Mesenchymal stem cell (in vitro differentiated cells and primary cell): ENCODE measurements at regions not wholly inside any gene's neighbourhood (a gene's known extent, or its start where the extent isn't known, plus 50 kb on each side); places are given as distances from the start of the nearest gene placed in this dataset.

Experiments used
- DNase-seq: peaks from one replicate; pipeline ENCODE4 v3.0.0-alpha.2; 2013
- H2AFZ ChIP-seq: one replicate; pipeline ENCODE4 v1.6.1; 2013; ENCODE audit warnings: low read depth, mild to moderate bottlenecking, control low read depth, inconsistent platforms, low read length, moderate library complexity
- H2AK5ac ChIP-seq: 2 replicates; pipeline ENCODE4 v1.6.1; 2013; ENCODE audit warnings: low read length, moderate library complexity, mild to moderate bottlenecking, inconsistent platforms; ENCODE audit not compliant: severe bottlenecking
- H2BK120ac ChIP-seq: one replicate; pipeline ENCODE4 v1.6.1; 2013; ENCODE audit warnings: low read depth, mild to moderate bottlenecking, inconsistent platforms, low read length, moderate library complexity
- H2BK12ac ChIP-seq, 2 experiments: one replicate each; pipeline ENCODE4 v1.6.1; 2013; ENCODE audit warnings: inconsistent platforms in 2 of 2, low read length in 2 of 2, mild to moderate bottlenecking in 2 of 2, moderate library complexity in 2 of 2, control low read depth in 1 of 2
- H2BK15ac ChIP-seq: one replicate; pipeline ENCODE4 v1.6.1; 2013; ENCODE audit warnings: mild to moderate bottlenecking, low read depth, inconsistent platforms; ENCODE audit not compliant: poor library complexity, severe bottlenecking
- H2BK5ac ChIP-seq: 2 replicates; pipeline ENCODE4 v1.6.1; 2013; ENCODE audit warnings: low read depth, mild to moderate bottlenecking, low read length, control low read depth, inconsistent platforms; ENCODE audit not compliant: poor library complexity, severe bottlenecking
- H3K14ac ChIP-seq, 2 experiments: one replicate each; pipeline ENCODE4 v1.6.1; 2013; ENCODE audit warnings: inconsistent platforms in 2 of 2, low read length in 2 of 2, control low read depth in 1 of 2, mild to moderate bottlenecking in 1 of 2, moderate library complexity in 1 of 2
- H3K18ac ChIP-seq, 2 experiments: one replicate each; pipeline ENCODE4 v1.6.1; 2013; ENCODE audit warnings: inconsistent platforms in 2 of 2, low read length in 2 of 2, control low read depth in 1 of 2, low read depth in 1 of 2, mild to moderate bottlenecking in 1 of 2
- H3K23ac ChIP-seq, 2 experiments: one replicate each; pipeline ENCODE4 v1.6.1; 2013; ENCODE audit warnings: inconsistent platforms in 2 of 2, low read length in 2 of 2, mild to moderate bottlenecking in 2 of 2, moderate library complexity in 2 of 2, control low read depth in 1 of 2
- H3K27ac ChIP-seq: 2 replicates; pipeline ENCODE4 v1.5.1; 2013; ENCODE audit warnings: mild to moderate bottlenecking, moderate library complexity, low read length, control low read depth, inconsistent platforms; ENCODE audit not compliant: poor library complexity, severe bottlenecking
- H3K27me3 ChIP-seq, 2 experiments: 2 replicates each; pipeline versions ENCODE4 v1.6.1 to v1.7.0; 2013; ENCODE audit warnings: low read length in 2 of 2, mild to moderate bottlenecking in 2 of 2, moderate library complexity in 2 of 2, control low read depth in 1 of 2, inconsistent platforms in 1 of 2; ENCODE audit not compliant: control insufficient read depth in 1 of 2, insufficient read depth in 1 of 2
- H3K36me3 ChIP-seq, 2 experiments: 2 replicates each; pipeline versions ENCODE4 v1.6.1 to v1.7.0; 2013; ENCODE audit warnings: low read length in 2 of 2, control low read depth in 1 of 2, inconsistent platforms in 1 of 2, low read depth in 1 of 2, mild to moderate bottlenecking in 1 of 2; ENCODE audit not compliant: insufficient read depth in 2 of 2, control insufficient read depth in 1 of 2
- H3K4ac ChIP-seq, 2 experiments: one replicate each; pipeline ENCODE4 v1.6.1; 2013; ENCODE audit warnings: inconsistent platforms in 2 of 2, low read length in 2 of 2, mild to moderate bottlenecking in 2 of 2, moderate library complexity in 2 of 2, control low read depth in 1 of 2, low read depth in 1 of 2
- H3K4me1 ChIP-seq: 2 replicates; pipeline ENCODE4 v1.6.1; 2013; ENCODE audit warnings: low read depth, low read length, control low read depth; ENCODE audit not compliant: control insufficient read depth, insufficient read depth
- H3K4me2 ChIP-seq: 2 replicates; pipeline ENCODE4 v1.6.1; 2013; ENCODE audit warnings: low read length, mild to moderate bottlenecking, inconsistent platforms; ENCODE audit not compliant: poor library complexity, severe bottlenecking
- H3K4me3 ChIP-seq, 2 experiments: 2 replicates each; pipeline versions ENCODE4 v1.5.1 to v1.7.0; 2013; ENCODE audit warnings: low read length in 2 of 2, mild to moderate bottlenecking in 2 of 2, control low read depth in 1 of 2, low read depth in 1 of 2; ENCODE audit not compliant: insufficient read depth in 1 of 2
- H3K79me1 ChIP-seq: replicated peaks from 2 replicates; pipeline ENCODE4 v1.6.1; 2013; ENCODE audit warnings: mild to moderate bottlenecking, control low read depth, low read length, inconsistent platforms; ENCODE audit not compliant: poor library complexity, severe bottlenecking
- H3K9ac ChIP-seq: 2 replicates; pipeline ENCODE4 v1.7.0; 2013; ENCODE audit warnings: mild to moderate bottlenecking, low read length, moderate library complexity
- H3K9me3 ChIP-seq: 2 replicates; pipeline ENCODE4 v1.7.0; 2013; ENCODE audit warnings: mild to moderate bottlenecking, low read length; ENCODE audit not compliant: control insufficient read depth
- H4K8ac ChIP-seq: one replicate; pipeline ENCODE4 v1.6.1; 2013; ENCODE audit warnings: inconsistent platforms, mild to moderate bottlenecking, low read length, moderate library complexity
- H4K91ac ChIP-seq: one replicate; pipeline ENCODE4 v1.6.1; 2013; ENCODE audit warnings: mild to moderate bottlenecking, low read length, inconsistent platforms
- WGBS: methylation state at CpG from one replicate; pipeline ENCODE4 v1.1.7; 2013; ENCODE audit warnings: mixed read lengths; 5-methylcytosine and 5-hydroxymethylcytosine counted together

DNA sequence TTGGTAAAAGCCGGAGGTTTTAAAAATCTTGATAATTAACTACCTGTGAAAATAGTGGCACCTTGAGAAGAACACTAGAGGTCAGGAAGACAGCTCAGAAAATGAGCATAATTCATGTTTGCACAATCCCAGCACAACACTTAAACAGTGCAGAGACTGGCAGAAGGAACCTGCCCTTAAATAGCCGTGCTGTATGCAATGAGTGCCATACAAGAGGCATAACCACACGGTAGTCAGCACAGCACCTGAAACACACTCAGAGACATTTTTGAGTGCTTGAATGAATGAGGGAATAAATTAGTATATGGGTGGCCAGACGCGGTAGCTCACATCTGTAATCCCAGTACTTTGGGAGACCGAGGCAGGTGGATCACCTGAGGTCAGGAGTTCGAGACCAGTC is 164.9 kb downstream of the PAX3 start:
- no peaks in the 10 kb centered on the region for H3K79me1 ChIP-seq
- DNase-seq: no peak
- no peak overlapping the region for H2BK120ac ChIP-seq
- no peak overlapping the region for H2BK5ac ChIP-seq
- no peaks in the 10 kb centered on the region for H3K36me3 ChIP-seq
- H4K8ac ChIP-seq: no peak overlapping the region
- H3K18ac ChIP-seq: no peak overlapping the region
- no peak overlapping the region for H3K23ac ChIP-seq
- no peak overlapping the region for H3K4me2 ChIP-seq
- no peak overlapping the region for H3K4me3 ChIP-seq
- WGBS: 92% methylated on average over 6 of the region's 7 CpGs
- no peak overlapping the region for H3K14ac ChIP-seq
- no peak overlapping the region for H3K27ac ChIP-seq
- H3K4me1 ChIP-seq: no peaks in the 10 kb centered on the region
- no peak overlapping the region for H2BK15ac ChIP-seq
- no peak overlapping the region for H2AK5ac ChIP-seq
- no peak overlapping the region for H4K91ac ChIP-seq
- peaks cover 10% of the 10 kb centered on the region for H3K9me3 ChIP-seq
- no peak overlapping the region for H3K9ac ChIP-seq
- H2BK12ac ChIP-seq: no peak overlapping the region
- H3K27me3 ChIP-seq: no peaks in the 10 kb centered on the region
- H2AFZ ChIP-seq: no peak overlapping the region
- H3K4ac ChIP-seq: no peak overlapping the region

DNA sequence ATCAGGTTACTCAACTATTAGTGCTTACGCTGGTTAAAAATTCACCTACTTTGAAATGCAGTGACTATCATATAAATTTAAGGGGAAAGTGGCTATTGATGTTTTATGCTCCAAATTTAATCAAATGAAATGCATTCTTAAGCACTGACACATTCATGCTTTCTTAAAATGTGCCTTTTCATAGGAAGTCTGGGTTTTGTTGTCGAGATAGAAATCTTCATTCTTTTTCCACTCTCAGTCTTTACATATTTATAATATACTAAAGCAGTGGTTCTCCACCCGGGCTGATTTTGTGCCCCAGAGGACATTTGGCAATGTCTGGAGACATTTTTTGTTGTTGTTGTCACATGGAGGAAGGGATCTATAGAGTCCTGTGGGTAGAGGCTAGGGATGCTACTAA is 167.9 kb downstream of the PAX3 start:
- no peak overlapping the region for H4K91ac ChIP-seq
- H4K8ac ChIP-seq: no peak overlapping the region
- H3K4me3 ChIP-seq: no peak overlapping the region
- H3K36me3 ChIP-seq: no peaks in the 10 kb centered on the region
- H2AK5ac ChIP-seq: no peak overlapping the region
- H3K9me3 ChIP-seq: peaks cover 5% of the 10 kb centered on the region
- no peak overlapping the region for H3K4ac ChIP-seq
- no peak for DNase-seq
- H3K27me3 ChIP-seq: no peaks in the 10 kb centered on the region
- H3K14ac ChIP-seq: no peak overlapping the region
- no peak overlapping the region for H2BK5ac ChIP-seq
- H3K9ac ChIP-seq: no peak overlapping the region
- no peak overlapping the region for H2BK15ac ChIP-seq
- no peak overlapping the region for H3K4me2 ChIP-seq
- no peak overlapping the region for H2BK120ac ChIP-seq
- H2BK12ac ChIP-seq: no peak overlapping the region
- no peak overlapping the region for H3K27ac ChIP-seq
- no peak overlapping the region for H2AFZ ChIP-seq
- H3K18ac ChIP-seq: no peak overlapping the region
- no peaks in the 10 kb centered on the region for H3K4me1 ChIP-seq
- no peak overlapping the region for H3K23ac ChIP-seq
- no CpG with 5 or more reads among the region's 3 CpGs for WGBS
- H3K79me1 ChIP-seq: no peaks in the 10 kb centered on the region

DNA sequence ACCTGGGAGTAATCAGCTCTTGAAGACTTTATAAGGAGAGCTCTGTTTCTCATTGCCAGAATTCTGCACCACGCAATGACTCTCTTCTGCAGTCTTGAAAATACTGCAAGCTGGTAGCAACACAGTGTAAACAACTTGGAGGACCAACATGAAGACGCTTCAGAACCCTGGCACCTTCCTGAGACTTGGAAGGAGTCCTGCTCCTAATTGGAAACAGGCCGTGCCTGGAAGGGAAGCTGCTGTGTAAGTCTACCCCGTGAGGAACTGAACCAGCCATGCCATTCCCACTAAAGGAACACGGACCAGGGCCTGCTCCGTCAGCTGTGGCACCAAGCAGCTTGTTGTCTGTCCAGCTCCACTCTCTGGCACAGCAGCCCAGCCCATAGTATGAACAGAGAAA is 171.1 kb downstream of the PAX3 start:
- no peak overlapping the region for H2BK12ac ChIP-seq
- H3K23ac ChIP-seq: no peak overlapping the region
- no peaks in the 10 kb centered on the region for H3K4me1 ChIP-seq
- H2AFZ ChIP-seq: no peak overlapping the region
- H4K8ac ChIP-seq: no peak overlapping the region
- no peak overlapping the region for H2BK5ac ChIP-seq
- DNase-seq: no peak
- no peak overlapping the region for H3K4ac ChIP-seq
- 89% methylated on average over 6 of the region's 6 CpGs for WGBS
- H2BK120ac ChIP-seq: no peak overlapping the region
- H3K4me3 ChIP-seq: no peak overlapping the region
- no peaks in the 10 kb centered on the region for H3K9me3 ChIP-seq
- H2AK5ac ChIP-seq: no peak overlapping the region
- H3K4me2 ChIP-seq: no peak overlapping the region
- H3K27me3 ChIP-seq: no peaks in the 10 kb centered on the region
- no peaks in the 10 kb centered on the region for H3K79me1 ChIP-seq
- no peak overlapping the region for H4K91ac ChIP-seq
- H3K36me3 ChIP-seq: no peaks in the 10 kb centered on the region
- H3K9ac ChIP-seq: no peak overlapping the region
- H3K18ac ChIP-seq: no peak overlapping the region
- H3K27ac ChIP-seq: no peak overlapping the region
- H2BK15ac ChIP-seq: no peak overlapping the region
- H3K14ac ChIP-seq: no peak overlapping the region

DNA sequence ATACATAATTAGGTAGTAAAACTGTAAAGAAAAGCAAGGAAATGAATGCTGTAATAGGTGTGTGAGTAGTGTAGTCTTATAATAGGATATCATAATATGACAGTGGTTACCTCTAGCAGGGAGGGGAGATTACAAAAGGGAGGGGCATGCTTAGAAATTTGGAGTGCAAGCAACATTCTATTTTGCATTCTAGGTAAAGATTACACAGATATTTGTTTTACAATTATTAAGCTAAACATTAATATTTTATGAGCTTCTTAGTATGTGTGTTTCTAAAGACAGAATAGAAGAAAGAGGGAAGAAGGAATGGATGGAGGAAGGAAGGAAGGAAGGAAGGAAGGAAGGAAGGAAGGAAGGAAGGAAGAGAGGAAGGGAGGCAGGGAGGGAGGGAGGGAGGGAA is 177.9 kb downstream of the PAX3 start:
- H3K27ac ChIP-seq: no peak overlapping the region
- no peaks in the 10 kb centered on the region for H3K79me1 ChIP-seq
- H3K4me1 ChIP-seq: no peaks in the 10 kb centered on the region
- no peak overlapping the region for H3K4me3 ChIP-seq
- H2BK15ac ChIP-seq: no peak overlapping the region
- H2BK120ac ChIP-seq: no peak overlapping the region
- no peaks in the 10 kb centered on the region for H3K9me3 ChIP-seq
- no peak overlapping the region for H4K8ac ChIP-seq
- H3K23ac ChIP-seq: no peak overlapping the region
- no peak overlapping the region for H3K18ac ChIP-seq
- H3K4ac ChIP-seq: no peak overlapping the region
- H3K27me3 ChIP-seq: no peaks in the 10 kb centered on the region
- no peaks in the 10 kb centered on the region for H3K36me3 ChIP-seq
- no peak overlapping the region for H4K91ac ChIP-seq
- H3K9ac ChIP-seq: no peak overlapping the region
- no peak for DNase-seq
- no peak overlapping the region for H2BK12ac ChIP-seq
- no peak overlapping the region for H2AFZ ChIP-seq
- H2BK5ac ChIP-seq: no peak overlapping the region
- H2AK5ac ChIP-seq: no peak overlapping the region
- no peak overlapping the region for H3K14ac ChIP-seq
- no peak overlapping the region for H3K4me2 ChIP-seq
